HG03097 (cell line): ENCODE measurements at regions not wholly inside any gene's neighbourhood (a gene's known extent, or its start where the extent isn't known, plus 50 kb on each side); places are given as distances from the start of the nearest gene placed in this dataset.

Source experiments
- ATAC-seq: cut with Tn5 transposase; IDR thresholded peaks from one replicate; pipeline ENCODE4 v1.9.1; 2021; ENCODE audit not compliant: unreplicated experiment, low FRiP score

DNA sequence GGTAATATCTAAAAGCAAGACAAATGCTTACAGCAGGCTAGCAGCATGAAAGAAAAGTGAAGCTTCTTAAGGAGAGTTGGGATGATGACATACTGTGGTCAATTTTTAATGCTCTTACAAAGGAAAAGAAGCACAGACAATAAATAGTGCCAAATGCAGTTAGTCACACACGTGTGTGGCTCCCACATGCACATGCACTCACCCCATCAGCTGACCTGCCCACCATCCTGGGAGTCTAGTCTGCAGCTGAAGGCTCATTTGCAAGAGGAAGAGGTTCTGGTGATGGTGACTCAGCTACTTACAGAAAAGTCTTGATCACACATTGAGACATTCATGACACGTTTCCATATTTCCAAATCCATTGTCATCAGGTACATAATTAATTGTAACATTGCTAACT is 129.3 kb downstream of the MRPL36 start:
- no peak for ATAC-seq

DNA sequence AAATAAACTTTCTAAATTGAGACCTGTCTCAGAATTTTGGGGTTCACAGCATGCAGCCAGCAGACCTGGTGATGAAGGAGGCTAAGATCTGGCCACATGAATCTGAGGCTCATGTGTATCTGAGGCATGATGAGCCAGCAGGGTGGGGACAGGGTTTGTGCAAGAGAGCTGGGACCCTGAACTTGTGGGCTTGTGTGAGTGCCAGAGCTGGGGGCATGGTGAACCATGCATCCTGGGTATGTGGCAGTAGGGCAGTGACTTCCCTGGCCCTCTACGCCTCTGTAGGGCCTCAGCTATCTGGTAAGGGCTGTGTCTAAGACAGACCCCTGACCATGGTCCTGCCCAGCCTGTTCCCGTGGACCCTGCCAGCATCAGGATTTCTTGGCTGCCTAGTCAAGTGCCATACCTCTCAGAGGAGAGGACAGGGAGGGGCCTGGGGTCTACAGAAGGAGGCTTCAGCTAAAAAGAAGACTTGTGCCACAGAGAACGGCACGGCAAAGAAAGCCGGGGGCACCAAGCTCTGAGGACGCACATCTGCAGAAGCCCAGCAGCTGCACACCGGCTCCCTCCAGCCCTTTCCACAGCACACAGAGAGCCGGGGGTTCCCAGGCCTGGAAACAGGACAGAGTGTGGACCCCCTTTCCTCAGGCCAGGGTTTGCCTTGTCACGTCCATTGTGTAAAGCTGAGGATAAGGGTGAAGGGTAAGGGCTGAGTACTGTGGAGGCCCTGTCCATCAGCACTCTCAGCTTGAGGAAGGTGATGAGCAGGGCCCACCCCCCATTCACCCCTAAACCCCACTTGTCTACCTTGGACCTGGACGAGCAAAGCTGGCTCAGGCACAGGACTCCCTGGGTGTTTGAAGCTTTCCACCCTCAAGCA is 130.1 kb downstream of the MRPL36 start:
- ATAC-seq: no peak

DNA sequence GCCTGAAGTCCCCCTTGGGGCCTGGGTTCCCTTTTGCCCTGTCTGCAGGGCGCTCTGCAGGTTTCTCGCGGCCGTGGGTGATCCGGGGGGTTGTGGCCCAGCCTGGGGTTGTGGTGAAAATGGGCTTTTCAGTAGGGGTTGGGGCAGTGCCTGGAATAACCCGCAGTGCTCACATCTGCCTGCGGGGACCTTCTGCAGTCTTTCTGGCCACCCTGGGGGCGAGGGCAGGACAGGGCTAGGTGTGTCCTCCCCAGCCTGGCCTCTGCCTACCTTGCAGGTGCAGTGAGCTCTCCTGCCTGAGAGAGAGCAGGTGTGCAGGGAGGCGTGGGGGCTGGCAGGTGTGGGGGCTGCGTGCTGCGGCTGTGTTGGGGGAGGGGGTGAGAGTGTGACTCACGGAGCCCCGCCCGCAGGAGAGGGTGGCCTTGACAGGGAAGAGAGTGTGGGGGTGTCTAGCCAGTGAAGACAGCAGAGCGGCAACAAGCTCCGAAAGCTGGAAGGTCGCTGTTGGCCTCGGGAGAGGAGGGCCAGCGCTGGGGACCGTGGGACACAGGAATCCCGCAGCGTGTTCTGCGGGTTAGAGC is 131.4 kb downstream of the MRPL36 start:
- ATAC-seq: no peak

DNA sequence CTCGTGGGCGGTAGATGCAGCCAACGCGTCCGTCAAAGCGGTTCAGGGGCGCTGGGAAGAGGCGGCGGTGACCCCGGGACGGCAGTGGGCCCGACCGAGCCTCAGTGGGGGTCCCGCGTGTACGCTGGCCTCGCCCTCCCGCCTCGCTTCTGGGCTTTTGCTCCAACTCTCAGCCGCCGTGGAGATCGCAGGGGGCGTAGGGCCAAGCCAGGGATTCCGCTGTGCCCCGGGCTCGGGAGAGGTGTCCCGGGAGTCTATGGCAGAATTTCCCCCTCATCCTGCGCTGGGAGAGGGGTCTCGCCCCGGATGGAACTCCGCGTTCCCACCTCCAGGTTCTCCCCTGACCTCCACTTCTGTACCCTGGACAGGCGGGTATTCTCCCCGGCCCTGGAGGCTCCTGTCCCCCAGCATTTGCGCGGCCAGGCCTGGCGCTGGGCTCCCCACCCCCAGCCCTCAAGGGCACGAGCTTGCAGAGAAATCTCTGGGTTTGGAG is 131.9 kb downstream of the MRPL36 start:
- no peak for ATAC-seq

DNA sequence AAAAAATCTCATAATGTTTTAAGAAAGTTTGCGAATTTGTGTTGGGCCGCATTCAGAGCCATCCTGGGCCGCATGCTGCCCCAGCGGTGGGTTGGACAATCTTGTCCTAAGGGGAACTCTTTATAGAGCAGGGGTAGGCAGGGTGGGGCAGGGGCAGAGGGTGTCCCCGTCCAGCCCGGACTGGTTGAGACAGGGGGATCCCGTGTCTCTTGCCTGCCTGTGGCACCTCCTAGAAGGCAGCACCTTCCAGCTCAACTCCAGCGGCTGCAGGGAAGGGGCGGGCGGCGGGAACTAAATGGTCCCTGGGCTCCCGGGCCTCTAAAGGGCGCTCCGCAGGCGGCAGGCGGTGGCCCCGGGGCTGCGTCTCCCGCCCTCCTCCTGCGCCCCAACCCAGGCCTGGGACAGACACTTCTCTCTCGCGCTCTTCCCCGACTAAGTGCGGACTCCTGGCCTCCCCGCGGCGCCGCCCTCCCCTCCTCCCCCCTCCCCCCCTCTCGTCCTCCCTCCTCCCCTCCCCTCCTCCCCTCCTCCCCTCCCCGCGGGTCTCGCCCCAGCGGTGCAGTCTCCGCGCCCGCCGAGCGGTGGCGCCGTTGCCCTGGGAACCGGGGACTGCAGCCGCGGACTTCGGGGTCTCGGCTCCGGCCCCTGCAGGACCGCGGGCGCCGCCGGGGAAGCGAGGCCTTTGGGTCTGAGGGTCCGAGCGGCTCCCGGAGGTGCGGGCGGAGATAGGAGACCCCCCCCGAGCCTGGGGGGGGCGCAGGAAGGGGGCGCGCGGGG is 132.6 kb downstream of the MRPL36 start:
- ATAC-seq: no peak

DNA sequence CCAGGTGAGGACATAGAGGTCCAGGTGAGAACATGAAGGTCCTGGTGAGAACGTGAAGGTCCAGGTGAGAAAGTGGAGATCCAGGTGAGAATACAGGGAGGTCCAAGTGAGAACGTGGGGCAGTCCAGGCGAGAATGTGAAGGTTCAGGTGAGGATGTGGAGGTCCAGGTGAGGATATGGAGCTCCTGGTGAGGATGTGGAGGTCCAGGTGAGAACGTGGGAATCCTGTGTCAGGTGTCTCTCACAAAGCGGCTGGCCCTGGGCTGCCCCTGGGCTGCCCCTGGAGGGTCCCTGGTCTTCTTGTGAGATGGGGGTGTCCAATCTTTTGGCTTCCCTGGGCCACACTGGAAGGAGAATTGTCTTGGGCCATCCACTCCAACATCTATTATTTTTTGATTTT is 133.4 kb downstream of the MRPL36 start:
- ATAC-seq: no peak

DNA sequence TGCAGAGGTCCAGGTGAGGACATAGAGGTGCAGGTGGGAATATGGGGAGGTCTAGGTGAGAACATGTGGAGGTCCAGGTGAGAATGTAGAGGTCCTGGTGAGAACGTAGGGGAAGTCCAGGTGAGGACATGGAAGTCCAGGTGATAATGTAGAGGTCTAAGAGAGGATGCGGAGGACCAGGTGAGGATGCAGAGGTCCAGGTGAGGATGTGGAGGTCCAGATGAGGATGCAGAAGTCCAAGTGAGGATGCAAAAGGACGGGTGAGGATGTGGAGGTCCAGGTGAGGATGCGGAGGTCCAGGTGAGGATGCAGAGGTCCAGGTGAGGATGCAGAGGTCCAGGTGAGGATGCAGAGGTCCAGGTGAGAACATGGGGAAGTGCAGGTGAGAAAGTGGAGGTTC is 133.8 kb downstream of the MRPL36 start:
- no peak for ATAC-seq

DNA sequence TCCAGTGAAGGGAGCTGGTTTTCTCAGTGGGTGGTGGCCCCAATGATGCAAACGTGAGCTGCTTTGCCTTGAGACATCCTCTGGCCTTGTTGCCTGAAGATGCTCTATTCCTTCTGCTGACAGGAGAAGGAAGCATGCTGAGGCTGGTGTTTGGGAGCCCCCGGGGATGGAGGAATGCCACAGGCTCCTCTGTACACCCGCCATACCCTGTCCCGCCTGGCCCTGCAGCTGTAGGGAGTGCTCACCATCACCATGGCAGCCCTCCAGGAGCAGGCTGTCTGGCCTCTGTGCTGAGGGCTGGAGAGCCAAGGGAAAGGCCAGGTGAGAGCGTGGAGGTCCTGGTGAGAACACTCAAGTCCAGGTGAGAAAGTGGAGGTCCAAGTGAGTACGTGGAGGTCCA is 134.4 kb downstream of the MRPL36 start:
- no peak for ATAC-seq

DNA sequence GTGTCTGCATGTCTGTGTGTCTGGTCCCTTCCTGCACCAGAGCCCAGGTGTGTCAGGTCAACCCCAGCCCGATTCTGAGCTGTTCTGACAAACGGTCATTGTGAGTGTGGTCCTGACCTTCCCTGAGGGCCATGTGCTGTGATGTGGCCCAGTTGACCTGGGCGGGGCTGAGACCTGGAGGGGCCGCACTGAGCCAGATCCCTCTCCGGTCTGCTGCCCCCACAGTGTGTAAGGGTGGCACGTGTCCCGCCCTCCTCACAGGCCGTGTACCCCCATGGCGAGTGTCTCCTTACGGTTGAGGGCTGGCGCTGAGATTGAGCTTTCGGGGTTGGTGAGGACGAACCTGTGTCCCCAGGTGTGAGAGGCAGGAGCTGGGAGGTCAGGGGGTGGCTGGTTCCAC is 136.5 kb downstream of the MRPL36 start:
- ATAC-seq: no peak

DNA sequence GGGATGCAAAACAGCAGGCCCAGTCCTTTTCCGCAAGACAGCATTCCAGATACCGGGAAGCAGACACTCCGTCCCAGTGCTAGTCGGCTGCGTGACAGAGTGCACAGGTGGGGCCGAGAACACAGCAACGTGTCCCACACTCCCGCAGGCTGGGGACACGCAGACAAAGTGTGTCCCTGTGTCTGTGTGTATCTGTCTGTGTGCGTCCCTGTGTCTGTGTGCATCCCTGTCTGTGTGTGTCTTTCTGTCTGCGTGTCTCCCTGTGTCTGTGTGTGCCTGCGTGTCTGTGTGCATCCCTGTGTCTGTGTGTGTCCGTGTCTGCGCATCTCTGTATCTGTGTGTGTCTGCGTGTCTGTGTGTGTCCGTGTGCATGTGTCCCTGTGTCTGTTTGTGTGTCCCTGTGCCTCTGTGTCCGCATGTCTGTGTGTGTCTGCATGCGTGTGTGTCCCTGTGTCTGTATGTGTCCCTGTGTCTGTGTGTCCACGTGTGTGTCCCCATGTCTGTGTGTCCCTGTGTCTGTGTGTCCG is 137.0 kb downstream of the MRPL36 start:
- ATAC-seq: no peak

DNA sequence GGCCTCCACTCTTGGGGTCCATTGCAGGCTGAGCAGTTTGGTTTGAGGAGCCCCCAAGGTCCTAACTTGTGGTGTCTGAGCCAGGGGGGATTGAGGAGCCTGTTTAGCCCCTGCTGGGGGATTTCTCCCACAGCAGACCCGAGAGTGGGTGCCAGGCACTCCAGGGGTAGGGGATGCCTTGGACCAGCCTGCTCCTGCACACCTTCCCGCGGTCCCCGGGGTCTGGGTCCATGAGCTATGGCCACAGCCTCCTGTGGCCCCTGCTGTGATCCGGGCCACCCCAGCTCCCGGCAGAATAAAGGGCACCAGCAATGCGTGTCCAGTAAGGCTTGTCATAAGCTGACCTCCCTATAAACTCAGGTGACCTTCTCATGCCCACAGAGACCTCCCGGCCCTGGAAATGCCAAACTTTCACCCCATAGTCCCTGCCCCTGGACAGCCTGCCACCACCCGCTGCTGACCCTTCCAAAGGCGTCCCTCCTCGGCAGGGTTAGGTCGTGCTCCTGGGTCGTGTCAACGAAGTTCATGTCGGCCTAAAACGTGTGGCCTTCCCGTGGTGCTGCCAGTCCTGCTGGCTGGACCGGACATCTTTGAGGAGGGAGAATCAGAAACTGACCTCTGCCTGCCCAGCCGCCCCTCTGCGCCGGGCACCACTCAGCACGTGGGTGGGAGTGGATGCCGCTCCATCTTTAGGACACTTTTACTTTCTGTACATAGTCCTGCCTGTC is 137.6 kb downstream of the MRPL36 start:
- no peak for ATAC-seq

DNA sequence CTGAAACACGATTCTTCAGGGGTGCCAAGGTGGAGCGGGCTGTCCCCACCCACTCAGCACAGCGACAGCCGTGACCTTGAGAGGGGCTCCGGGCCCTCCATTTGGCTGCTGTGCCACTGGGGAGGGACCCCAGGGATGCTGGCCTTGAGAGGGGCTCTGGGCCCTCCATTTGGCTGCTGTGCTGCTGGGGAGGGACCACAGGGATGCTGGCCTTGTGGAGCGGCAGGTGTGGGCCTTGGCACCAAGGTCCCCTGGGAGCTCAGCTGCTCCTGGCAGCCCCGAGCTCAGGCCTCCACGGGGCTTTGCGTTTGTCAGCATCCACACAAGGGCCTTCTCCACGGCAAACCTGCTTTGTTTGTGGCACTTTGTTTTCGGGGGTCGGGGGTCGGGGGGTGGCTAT is 137.6 kb upstream of the LPCAT1 start:
- no peak for ATAC-seq

DNA sequence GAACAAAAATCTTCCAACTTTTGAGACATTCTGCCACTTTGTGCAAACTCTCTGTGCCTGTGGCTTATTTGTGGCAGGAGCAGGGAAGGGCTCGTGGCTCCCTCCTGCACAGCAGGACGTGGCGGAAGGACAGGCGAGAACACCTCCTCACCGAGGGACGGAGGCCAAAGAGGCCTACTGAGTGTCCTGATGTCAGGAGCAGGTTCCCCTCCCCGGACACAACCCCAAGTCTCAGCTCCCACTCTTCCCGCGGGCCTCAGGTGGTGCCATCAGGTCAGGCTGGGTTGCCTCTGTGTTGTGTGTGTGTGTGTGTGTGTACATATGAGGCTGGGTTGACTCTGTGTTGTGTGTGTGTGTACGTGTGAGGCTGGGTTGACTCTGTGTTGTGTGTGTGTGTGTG is 136.8 kb upstream of the LPCAT1 start:
- ATAC-seq: no peak

DNA sequence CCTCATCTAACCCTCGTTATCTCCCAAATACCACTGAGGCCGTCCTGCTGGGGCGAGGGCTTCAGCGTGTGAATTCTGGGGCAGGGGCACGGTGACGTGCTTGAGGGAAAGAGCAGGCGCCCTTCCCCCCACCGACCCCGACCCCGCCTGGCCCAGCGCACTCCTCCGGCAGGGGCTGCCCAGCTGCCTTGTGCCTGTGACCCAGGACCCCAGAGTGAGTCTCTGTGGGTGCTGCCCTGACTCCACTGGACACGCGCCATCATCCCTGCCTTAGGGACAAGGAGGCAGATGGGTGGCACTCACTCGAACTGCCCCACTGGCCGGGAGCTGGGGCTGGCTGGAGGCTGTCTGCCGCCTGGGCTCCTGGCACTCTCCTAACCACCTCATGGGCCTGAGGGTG is 136.2 kb upstream of the LPCAT1 start:
- no peak for ATAC-seq

DNA sequence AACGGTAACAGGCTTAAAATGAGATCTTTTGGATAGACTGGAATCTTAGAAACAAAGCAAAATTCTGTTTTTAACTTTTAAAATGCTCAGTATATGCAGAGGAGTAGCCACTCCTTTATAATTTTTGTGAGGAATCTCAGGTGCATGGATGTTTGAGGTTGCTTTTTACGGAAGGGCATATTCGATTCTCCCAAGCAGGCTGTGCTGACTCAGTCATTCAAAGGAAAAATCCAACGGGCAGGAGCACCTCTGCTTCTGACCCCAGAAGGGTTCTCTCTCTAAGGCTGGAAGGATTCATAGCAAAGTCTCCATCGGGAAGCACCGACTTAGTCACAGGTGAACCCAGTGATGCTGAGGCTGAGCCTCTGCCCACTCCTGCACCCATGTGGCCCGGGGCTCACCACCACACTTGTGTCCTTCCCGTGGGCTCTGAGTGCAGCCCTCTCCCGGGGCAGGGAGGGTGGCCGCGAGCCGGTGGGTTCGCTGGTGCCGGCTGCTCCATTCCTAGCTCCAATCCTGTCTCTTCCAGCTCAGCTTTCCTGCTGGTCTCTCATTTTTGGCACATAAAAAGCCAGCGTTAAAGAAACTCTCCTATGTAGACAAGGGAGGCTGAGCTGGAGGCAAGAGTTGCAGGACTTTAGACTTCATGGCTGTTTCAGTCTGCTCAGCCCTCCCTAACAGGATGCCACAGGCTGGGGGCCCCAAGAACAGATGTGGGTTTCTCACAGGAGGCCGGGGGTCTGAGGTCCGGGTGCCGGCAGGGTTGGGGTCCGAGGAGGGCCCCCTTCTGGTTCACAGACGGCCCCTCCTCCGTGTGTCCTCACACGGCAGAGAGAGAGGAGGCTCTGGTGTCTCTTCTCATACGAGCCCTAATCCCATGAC is 135.6 kb upstream of the LPCAT1 start:
- ATAC-seq: no peak

DNA sequence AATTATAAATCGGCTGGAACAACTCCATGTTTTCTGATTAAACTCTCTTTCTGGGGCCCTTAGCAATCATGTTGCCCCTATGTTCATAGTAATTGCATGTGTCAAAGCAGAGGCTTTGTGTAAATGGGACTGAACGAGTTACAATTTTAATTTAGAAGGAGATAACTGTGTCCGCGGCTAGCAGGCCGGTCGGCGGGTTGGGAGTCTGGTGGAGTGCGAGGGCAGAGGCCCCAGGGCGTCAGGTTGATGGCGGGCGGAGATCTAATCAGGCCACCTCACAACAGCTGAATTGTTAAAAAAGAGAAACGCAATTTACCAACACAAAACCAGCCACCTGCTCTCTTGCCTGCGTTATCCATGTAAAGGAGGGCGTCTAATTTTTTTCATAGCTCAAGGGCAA is 134.9 kb upstream of the LPCAT1 start:
- ATAC-seq: no peak

DNA sequence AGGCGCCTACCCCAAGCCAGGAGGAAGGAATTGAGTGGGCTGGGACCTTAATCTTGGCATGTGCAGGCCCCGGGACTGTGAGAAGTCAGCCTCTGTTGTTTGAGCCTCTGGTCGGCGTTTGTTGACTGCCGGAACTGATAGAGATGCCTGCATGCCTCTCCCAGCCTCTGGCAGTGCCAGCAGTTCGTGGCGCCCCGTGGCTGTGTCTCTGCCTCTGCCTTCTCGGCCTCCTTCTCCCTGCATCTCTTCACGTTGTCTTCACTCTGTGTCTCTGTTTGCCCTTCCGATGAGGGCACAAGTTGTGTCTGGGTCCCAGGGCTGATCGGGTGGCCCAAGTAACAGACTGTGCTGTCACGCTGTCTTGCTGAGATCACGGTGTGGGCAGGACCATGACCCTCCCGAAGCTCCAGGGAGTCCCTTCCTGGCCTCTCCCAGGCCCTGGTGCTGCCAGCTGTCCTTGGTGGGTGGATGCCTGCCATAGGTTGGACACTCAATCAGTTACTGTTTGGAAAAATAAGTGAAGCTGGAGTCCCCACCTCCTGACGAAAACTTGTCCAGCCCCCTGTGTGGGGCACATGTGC is 133.5 kb upstream of the LPCAT1 start:
- no peak for ATAC-seq

DNA sequence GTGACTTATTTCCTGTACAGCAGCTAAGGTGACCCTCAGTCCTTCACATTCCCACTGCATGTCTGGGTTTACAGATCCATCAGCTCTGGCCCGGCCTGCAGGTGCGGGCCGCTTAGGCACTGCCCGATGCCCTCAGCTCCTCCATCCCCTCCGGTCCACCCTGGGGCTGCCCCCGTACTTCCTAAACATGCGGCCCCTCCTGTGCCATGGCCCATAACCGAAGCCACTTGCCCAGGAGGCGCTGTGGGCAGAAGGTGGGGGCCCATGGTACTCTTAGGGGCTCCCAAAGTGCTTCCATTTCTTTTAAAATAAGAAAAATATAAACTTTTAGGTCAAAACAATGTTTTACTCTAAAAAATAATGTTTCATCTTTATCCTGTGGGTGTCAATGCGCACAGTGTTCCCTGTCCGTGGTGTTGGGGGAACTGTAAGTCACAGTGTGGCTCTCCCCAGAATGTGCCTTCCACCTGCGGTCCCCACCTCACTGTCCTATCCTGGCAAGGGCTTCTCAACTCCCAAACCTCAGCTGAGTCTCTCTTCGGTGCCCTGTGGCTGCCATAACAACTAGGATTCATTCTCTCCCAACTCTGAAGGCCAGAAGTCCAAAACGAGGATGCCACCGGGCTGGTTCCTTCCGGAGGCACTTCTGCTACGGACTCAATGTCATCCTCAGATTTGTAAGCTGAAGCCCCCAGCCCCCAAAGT is 132.7 kb upstream of the LPCAT1 start:
- ATAC-seq: no peak
